IMR-90 (cell line): ENCODE measurements at regions not wholly inside any gene's neighbourhood (a gene's known extent, or its start where the extent isn't known, plus 50 kb on each side); places are given as distances from the start of the nearest gene placed in this dataset.

ENCODE experiments used
- ATAC-seq: fragments of 200-7000 bp; cut with Tn5 transposase; 2 replicates; pipeline ENCODE4 v1.9.1; 2020; ENCODE audit warnings: low read depth, mild to moderate bottlenecking, moderate library complexity
- BruUV-seq: library from RNA; stranded (reverse); fragments of 400-500 nt; replicated peaks from 2 replicates; lab custom pipeline; 2021; lab: Mats Ljungman, UMichigan
- CTCF ChIA-PET: fragments of 300-600 bp; formaldehyde crosslinking; extraction: SDS; loops from one replicate; lab custom pipeline; 2021; ENCODE audit warnings: antibody characterized with exemption; lab: Yijun Ruan, JAX
- POLR2A ChIA-PET: fragments of 300-600 bp; sonication (Branson Sonifier 250); formaldehyde crosslinking; loops from one replicate; lab custom pipeline; 2022; ENCODE audit warnings: antibody characterized with exemption; ENCODE audit not compliant: unreplicated experiment; lab: Charles Lee
- DNase-seq: peaks from one replicate; pipeline ENCODE4 v3.0.0; 2013
- H2AFZ ChIP-seq: replicated peaks from 2 replicates; pipeline ENCODE3; 2013; ENCODE audit warnings: low read length, mild to moderate bottlenecking; ENCODE audit not compliant: poor library complexity
- H2AK5ac ChIP-seq: 2 replicates; pipeline ENCODE4 v1.6.1; 2013; ENCODE audit warnings: low read depth, low read length, inconsistent platforms
- H2AK9ac ChIP-seq: replicated peaks from 2 replicates; pipeline ENCODE3; 2013; ENCODE audit warnings: mild to moderate bottlenecking, low read depth, low read length, moderate library complexity; ENCODE audit not compliant: poor library complexity
- H2BK120ac ChIP-seq: 2 replicates; pipeline ENCODE4 v1.6.1; 2013; ENCODE audit warnings: low read depth, low read length, inconsistent platforms
- H2BK15ac ChIP-seq: 3 replicates; pipeline ENCODE4 v1.6.1; 2013; ENCODE audit warnings: low read depth, low read length, inconsistent platforms
- H2BK20ac ChIP-seq: 2 replicates; pipeline ENCODE4 v1.6.1; 2013; ENCODE audit warnings: low read depth, mild to moderate bottlenecking, inconsistent platforms, low read length, moderate library complexity
- H2BK5ac ChIP-seq: 2 replicates; pipeline ENCODE4 v1.6.1; 2013; ENCODE audit warnings: mild to moderate bottlenecking, low read depth, low read length, inconsistent platforms; ENCODE audit not compliant: poor library complexity, severe bottlenecking
- H3K14ac ChIP-seq: replicated peaks from 2 replicates; pipeline ENCODE4 v1.6.1; 2013; ENCODE audit warnings: low read depth, low read length, inconsistent platforms
- H3K18ac ChIP-seq: 2 replicates; pipeline ENCODE4 v1.6.1; 2013; ENCODE audit warnings: low read depth, low read length, control low read depth
- H3K23ac ChIP-seq: 2 replicates; pipeline ENCODE4 v1.6.1; 2013; ENCODE audit warnings: low read depth, low read length, inconsistent platforms
- H3K27ac ChIP-seq: 2 replicates; pipeline ENCODE4 v1.5.1; 2013; ENCODE audit warnings: mild to moderate bottlenecking, control low read depth, low read length; ENCODE audit not compliant: insufficient read depth
- H3K27me3 ChIP-seq: 2 replicates; pipeline ENCODE4 v1.6.1; 2013; ENCODE audit warnings: low read length; ENCODE audit not compliant: control insufficient read depth, insufficient read depth
- H3K36me3 ChIP-seq: 2 replicates; pipeline ENCODE4 v1.6.1; 2013; ENCODE audit warnings: low read length, mixed read lengths; ENCODE audit not compliant: control insufficient read depth, insufficient read depth
- H3K4ac ChIP-seq: 2 replicates; pipeline ENCODE4 v1.6.1; 2013; ENCODE audit warnings: low read depth, low read length, inconsistent platforms
- H3K4me1 ChIP-seq: 2 replicates; pipeline ENCODE4 v1.6.1; 2013; ENCODE audit warnings: low read length, mixed read lengths; ENCODE audit not compliant: control insufficient read depth, insufficient read depth
- H3K4me2 ChIP-seq: 2 replicates; pipeline ENCODE4 v1.6.1; 2013; ENCODE audit warnings: low read depth, mild to moderate bottlenecking, control low read depth, low read length, moderate library complexity
- H3K4me3 ChIP-seq: 2 replicates; pipeline ENCODE4 v1.5.1; 2013; ENCODE audit warnings: low read depth, mild to moderate bottlenecking, control low read depth, low read length, moderate library complexity; ENCODE audit not compliant: insufficient read depth
- H3K56ac ChIP-seq: 2 replicates; pipeline ENCODE4 v1.6.1; 2013; ENCODE audit warnings: low read length, inconsistent platforms; ENCODE audit not compliant: insufficient read depth; ENCODE audit errors: extremely low read depth
- H3K79me1 ChIP-seq, 2 experiments: 2 replicates each; pipeline ENCODE4 v1.6.1; 2013; ENCODE audit warnings: low read length in 2 of 2, inconsistent platforms in 1 of 2, low read depth in 1 of 2
- H3K9ac ChIP-seq: 2 replicates; pipeline ENCODE4 v1.6.1; 2013; ENCODE audit warnings: low read depth, low read length, control low read depth
- H3K9me1 ChIP-seq: 2 replicates; pipeline ENCODE4 v1.6.1; 2013; ENCODE audit warnings: low read length, inconsistent platforms; ENCODE audit not compliant: insufficient read depth
- H3K9me3 ChIP-seq: 2 replicates; pipeline ENCODE4 v1.6.1; 2013; ENCODE audit warnings: low read length; ENCODE audit not compliant: control insufficient read depth, insufficient read depth
- H4K20me1 ChIP-seq: 2 replicates; pipeline ENCODE4 v1.6.1; 2013; ENCODE audit warnings: low read length, inconsistent platforms; ENCODE audit not compliant: insufficient read depth
- H4K5ac ChIP-seq: 2 replicates; pipeline ENCODE4 v1.6.1; 2013; ENCODE audit warnings: mild to moderate bottlenecking, low read depth, low read length, control low read depth
- H4K8ac ChIP-seq, 2 experiments: 2 replicates each; pipeline ENCODE4 v1.6.1; 2013; ENCODE audit warnings: low read depth in 2 of 2, low read length in 2 of 2, control low read depth in 1 of 2, inconsistent platforms in 1 of 2
- H4K91ac ChIP-seq: 2 replicates; pipeline ENCODE4 v1.6.1; 2013; ENCODE audit warnings: low read depth, low read length, inconsistent platforms; ENCODE audit not compliant: insufficient read depth
- MAFK ChIP-seq: IDR thresholded peaks from 2 replicates; pipeline ENCODE4 v1.6.1; 2012; ENCODE audit warnings: low read depth, low read length, improper control_type of control experiment
- WGBS, 2 experiments: methylation state at CpG; one replicate each; pipeline versions ENCODE4 v1.1.5 to v1.1.7; 2013; ENCODE audit warnings: missing lambda C conversion rate in 2 of 2; ENCODE audit not compliant: insufficient read length in 1 of 2; ENCODE audit errors: extremely low coverage in 2 of 2; 5-methylcytosine and 5-hydroxymethylcytosine counted together
- dilution Hi-C: fragments of 300-500 bp; cut with HindIII; formaldehyde crosslinking; loops from one replicate; pipeline ENCODE4 v1.14.3; 2018; ENCODE audit warnings: low sequenced_read_pairs; ENCODE audit not compliant: unreplicated experiment
- in situ Hi-C: fragments of 300-500 bp; cut with MboI; formaldehyde crosslinking; loops from 3 replicates; pipeline ENCODE4 v1.14.3; 2019; ENCODE audit warnings: low sequenced_read_pairs, inconsistent platforms, mixed read lengths
- intact Hi-C: fragments of 100-400 bp; cut with micrococcal nuclease; formaldehyde crosslinking; loops from 2 replicates; pipeline ENCODE4 v1.10.0; 2022

DNA sequence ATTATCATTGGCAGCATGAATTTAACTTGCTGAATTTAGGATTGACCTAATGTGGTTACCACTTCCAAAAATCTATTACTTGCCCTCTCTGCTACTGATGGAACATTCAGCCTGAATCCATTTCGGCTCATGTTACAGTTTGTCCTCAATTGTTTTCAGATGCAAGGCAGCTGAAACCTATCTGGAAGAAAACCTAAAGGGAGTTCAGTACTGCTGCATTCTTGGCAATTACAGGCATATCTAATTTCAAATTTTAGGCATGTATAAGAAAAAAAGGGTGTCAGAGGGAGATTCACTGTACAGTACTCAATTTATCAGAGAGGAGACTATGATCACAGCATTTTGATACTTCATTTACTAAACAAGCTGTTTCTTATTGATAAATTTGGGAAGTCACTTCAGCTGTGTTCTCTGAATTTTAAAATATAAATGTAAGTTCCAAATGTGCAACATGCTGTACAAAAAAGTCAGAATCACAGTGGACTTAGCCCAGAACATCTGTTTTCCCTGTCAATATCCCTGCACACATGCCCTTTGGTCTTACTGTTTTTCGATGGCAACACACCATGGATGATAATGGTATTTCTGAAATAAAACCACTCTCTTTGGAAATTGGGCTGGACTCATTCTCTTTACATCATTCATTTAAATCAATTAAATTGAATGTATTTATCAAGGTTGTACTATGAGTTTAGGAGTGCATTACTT, 651.6 kb upstream of the ADGRL4 start:
- WGBS, 2 experiments: 0% methylated on average over 1 of the region's 2 CpGs; no CpG with 5 or more reads in 1 of the 2 experiments
- H3K4me2 ChIP-seq: no peak overlapping the region
- H2BK120ac ChIP-seq: no peak overlapping the region
- no peak overlapping the region for H3K14ac ChIP-seq
- H2BK15ac ChIP-seq: no peak overlapping the region
- intact Hi-C loops: no loop called here
- no peak overlapping the region for H3K27ac ChIP-seq
- DNase-seq: peak; percentile 5
- no peaks in the 10 kb centered on the region for H3K4me1 ChIP-seq
- TF ChIP-seq MAFK: no peak
- CTCF ChIA-PET: no interaction called here
- no peaks in the 10 kb centered on the region for H3K36me3 ChIP-seq
- no peak overlapping the region for H3K56ac ChIP-seq
- no peak overlapping the region for H3K9ac ChIP-seq
- no peak overlapping the region for H3K23ac ChIP-seq
- H2AFZ ChIP-seq: no peak overlapping the region
- H4K5ac ChIP-seq: no peak overlapping the region
- dilution Hi-C loops: no loop called here
- H3K18ac ChIP-seq: no peak overlapping the region
- no peak overlapping the region for H2BK20ac ChIP-seq
- H3K79me1 ChIP-seq: no peaks in the 10 kb centered on the region
- no peak overlapping the region for H2BK5ac ChIP-seq
- H2AK5ac ChIP-seq: no peak overlapping the region
- H4K91ac ChIP-seq: no peak overlapping the region
- no peaks in the 10 kb centered on the region for H4K20me1 ChIP-seq
- H3K4ac ChIP-seq: no peak overlapping the region
- in situ Hi-C loops: no loop called here
- no peaks in the 10 kb centered on the region for H3K9me3 ChIP-seq
- POLR2A ChIA-PET: no interaction called here
- no peak overlapping the region for H3K4me3 ChIP-seq
- no TSS peak for BruUV-seq
- no peak overlapping the region for H4K8ac ChIP-seq
- no peaks in the 10 kb centered on the region for H3K9me1 ChIP-seq
- no peak overlapping the region for H2AK9ac ChIP-seq
- no peaks in the 10 kb centered on the region for H3K27me3 ChIP-seq
- ATAC-seq: peak; percentile 44; the same call in 1 of the 2 replicates
